GM12878 (cell line): ENCODE measurements at regions not wholly inside any gene's neighbourhood (a gene's known extent, or its start where the extent isn't known, plus 50 kb on each side); places are given as distances from the start of the nearest gene placed in this dataset.

Experiments used
- ATF3 ChIP-seq: IDR thresholded peaks from 2 replicates; pipeline ENCODE4 v1.6.1; 2011; ENCODE audit warnings: low read depth, mild to moderate bottlenecking, low read length, moderate library complexity, borderline replicate concordance; ENCODE audit errors: extremely low read depth
- CEBPB ChIP-seq, 2 experiments: fragments of 150-350 bp in 1 of 2; IDR thresholded peaks; 2 replicates each; pipeline ENCODE4 v1.6.1; 2012 to 2014; ENCODE audit warnings: low read depth in 2 of 2, low read length in 2 of 2, borderline replicate concordance in 1 of 2, inconsistent platforms in 1 of 2
- CREM ChIP-seq: IDR thresholded peaks from 2 replicates; pipeline ENCODE4 v1.6.1; 2014; ENCODE audit warnings: antibody characterized with exemption, low read depth
- CTCF ChIP-seq, 3 experiments: IDR thresholded peaks in 2 of 3; conservative IDR thresholded peaks in 1 of 3; 2 replicates each; pipeline ENCODE4 v1.5.1; 2011; ENCODE audit warnings: low read depth in 3 of 3, low read length in 3 of 3, mild to moderate bottlenecking in 3 of 3, control low read depth in 2 of 3, moderate library complexity in 2 of 3, inconsistent platforms in 1 of 3, mixed read lengths in 1 of 3; ENCODE audit not compliant: control insufficient read depth in 2 of 3, insufficient read depth in 1 of 3; ENCODE audit errors: extremely low read depth in 1 of 3
- HCFC1 ChIP-seq: fragments of 150-350 bp; IDR thresholded peaks from 2 replicates; pipeline ENCODE4 v1.6.1; 2014; ENCODE audit warnings: low read length
- HDAC2 ChIP-seq: fragments of 200-600 bp; sonication (generic); IDR thresholded peaks from 2 replicates; pipeline ENCODE4 v1.6.1; 2017
- MTA3 ChIP-seq: IDR thresholded peaks from 2 replicates; pipeline ENCODE4 v1.6.1; 2012; ENCODE audit warnings: low read length, inconsistent platforms, borderline replicate concordance
- NRF1 ChIP-seq: conservative IDR thresholded peaks from 2 replicates; pipeline ENCODE4 v1.6.1; 2011; ENCODE audit warnings: mild to moderate bottlenecking, low read depth, low read length, improper control_type of control experiment
- POLR2A ChIP-seq: IDR thresholded peaks from 2 replicates; pipeline ENCODE4 v1.6.1; 2011; ENCODE audit warnings: low read depth, mild to moderate bottlenecking, low read length
- TCF3 ChIP-seq: IDR thresholded peaks from 2 replicates; pipeline ENCODE4 v1.6.1; 2012; ENCODE audit warnings: low read depth, mild to moderate bottlenecking, low read length, borderline replicate concordance; ENCODE audit not compliant: insufficient read depth
- TCF7 ChIP-seq: IDR thresholded peaks from 2 replicates; pipeline ENCODE4 v1.6.1; 2014; ENCODE audit warnings: antibody characterized with exemption, borderline replicate concordance
- YY1 ChIP-seq: IDR thresholded peaks from 2 replicates; pipeline ENCODE4 v1.6.1; 2011; ENCODE audit warnings: low read depth, mild to moderate bottlenecking, low read length
- ZNF274 ChIP-seq: IDR thresholded peaks from one replicate; pipeline ENCODE4 v1.8.0; 2011; ENCODE audit not compliant: insufficient read length, insufficient read depth

- TF ChIP-seq CTCF (IDR thresholded peaks at IDR 0.05 in 2 of 3, conservative IDR thresholded peaks at IDR 0.05 in 1 of 3; ENCODE audit: control insufficient read depth in 2 of 3, extremely low read depth in 1 of 3, insufficient read depth in 1 of 3, low read depth in 3 of 3, low read length in 3 of 3) (no peak), HCFC1 (no peak), YY1 (no peak), CEBPB (IDR thresholded peaks at IDR 0.05; ENCODE audit: borderline replicate concordance in 1 of 2, low read depth in 2 of 2, low read length in 2 of 2) (no peak), MTA3 (no peak), ATF3 (no peak), HDAC2 (no peak), NRF1 (no peak), ZNF274 (no peak), TCF3 (no peak), POLR2A (no peak), TCF7 (no peak), CREM (no peak)
These were observed 112.4 kb downstream of the FBXO4 start for GRCh38 chr5:42037379-42037932.
